Breast epithelium (tissue), 4 donors: ENCODE measurements at regions not wholly inside any gene's neighbourhood (a gene's known extent, or its start where the extent isn't known, plus 50 kb on each side); places are given as distances from the start of the nearest gene placed in this dataset.
"Not testable (repeated sequence)": the region's sequence is repeated elsewhere in the genome, so short reads cannot be mapped to it uniquely, and the experiment has no call there.

ENCODE experiments used
- DNase-seq, 2 donors: peaks; one replicate each; pipeline ENCODE4 v3.0.0-alpha.2; 2019; ENCODE audit warnings: low spot score in 2 of 2
- H3K27ac ChIP-seq, 2 donors: fragments of 200-600 bp; sonication (generic) in 1 of 2; one replicate each; pipeline ENCODE4 v1.5.1; 2016 to 2019; ENCODE audit warnings: mild to moderate bottlenecking in 1 of 2
- H3K27me3 ChIP-seq, 2 donors: fragments of 200-600 bp; sonication (generic) in 1 of 2; one replicate each; pipeline versions ENCODE4 v1.5.1 to v1.6.0; 2017 to 2019; ENCODE audit warnings: control low read depth in 1 of 2, mild to moderate bottlenecking in 1 of 2
- H3K36me3 ChIP-seq: fragments of 200-600 bp; one replicate; pipeline ENCODE4 v1.5.1; 2019
- H3K4me1 ChIP-seq, 2 donors: fragments of 200-600 bp; sonication (generic); one replicate each; pipeline ENCODE4 v1.5.1; 2016 to 2019; ENCODE audit warnings: control low read depth in 1 of 2
- H3K4me3 ChIP-seq, 3 donors: fragments of 200-600 bp; sonication (generic); 1 replicate in 2 of 3; 2 replicates in 1 of 3; pipeline ENCODE4 v1.5.1; 2016 to 2019; ENCODE audit warnings: mild to moderate bottlenecking in 3 of 3, moderate library complexity in 2 of 3
- H3K9me3 ChIP-seq, 2 donors: fragments of 200-600 bp; sonication (generic) in 1 of 2; one replicate each; pipeline ENCODE4 v1.5.1; 2016 to 2019; ENCODE audit warnings: control low read depth in 1 of 2
- POLR2A ChIP-seq: fragments of 450-650 bp; IDR thresholded peaks from one replicate; pipeline ENCODE4 v1.6.1; 2016; ENCODE audit warnings: antibody characterized with exemption, mild to moderate bottlenecking, moderate library complexity
- POLR2AphosphoS5 ChIP-seq, 3 donors: sonication (generic); formaldehyde crosslinking; IDR thresholded peaks; one replicate each; pipeline ENCODE4 v1.6.1; 2017; ENCODE audit warnings: antibody characterized with exemption in 3 of 3
- intact Hi-C: fragments of 100-400 bp; cut with DNase I; formaldehyde crosslinking; loops from one replicate; pipeline ENCODE4 v1.15.1; 2023; ENCODE audit warnings: low total_unique reads
- TF ChIP-seq, protein P1 (sequence below), 3 donors: fragments of 450-650 bp; IDR thresholded peaks; one replicate each; pipeline ENCODE4 v1.5.1; 2016 to 2017; ENCODE audit warnings: antibody characterized with exemption in 3 of 3, mild to moderate bottlenecking in 3 of 3, moderate library complexity in 3 of 3

DNA sequence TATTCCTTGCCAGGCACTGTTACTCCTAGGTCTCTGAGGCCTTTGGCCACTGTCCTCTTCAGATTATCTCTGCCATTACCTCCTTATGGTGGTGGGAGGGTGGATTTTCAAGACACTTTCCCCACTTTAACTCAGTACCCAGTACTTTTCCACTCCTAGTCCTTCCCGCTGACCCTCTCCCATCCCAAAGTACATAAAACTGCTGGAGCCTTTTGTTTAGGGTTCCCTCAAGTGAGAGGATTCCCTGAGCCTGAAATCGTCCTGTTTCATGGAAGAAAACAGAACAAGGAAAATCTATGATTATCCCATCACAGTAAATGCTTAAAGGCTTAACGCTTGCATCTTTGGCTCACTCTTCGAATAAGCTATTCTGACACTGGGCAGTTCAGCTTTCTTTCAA lies 1742.5 kb upstream of the ADGRL3 start:
- intact Hi-C loops, result no loop called here
- TF ChIP-seq, protein P1, sequence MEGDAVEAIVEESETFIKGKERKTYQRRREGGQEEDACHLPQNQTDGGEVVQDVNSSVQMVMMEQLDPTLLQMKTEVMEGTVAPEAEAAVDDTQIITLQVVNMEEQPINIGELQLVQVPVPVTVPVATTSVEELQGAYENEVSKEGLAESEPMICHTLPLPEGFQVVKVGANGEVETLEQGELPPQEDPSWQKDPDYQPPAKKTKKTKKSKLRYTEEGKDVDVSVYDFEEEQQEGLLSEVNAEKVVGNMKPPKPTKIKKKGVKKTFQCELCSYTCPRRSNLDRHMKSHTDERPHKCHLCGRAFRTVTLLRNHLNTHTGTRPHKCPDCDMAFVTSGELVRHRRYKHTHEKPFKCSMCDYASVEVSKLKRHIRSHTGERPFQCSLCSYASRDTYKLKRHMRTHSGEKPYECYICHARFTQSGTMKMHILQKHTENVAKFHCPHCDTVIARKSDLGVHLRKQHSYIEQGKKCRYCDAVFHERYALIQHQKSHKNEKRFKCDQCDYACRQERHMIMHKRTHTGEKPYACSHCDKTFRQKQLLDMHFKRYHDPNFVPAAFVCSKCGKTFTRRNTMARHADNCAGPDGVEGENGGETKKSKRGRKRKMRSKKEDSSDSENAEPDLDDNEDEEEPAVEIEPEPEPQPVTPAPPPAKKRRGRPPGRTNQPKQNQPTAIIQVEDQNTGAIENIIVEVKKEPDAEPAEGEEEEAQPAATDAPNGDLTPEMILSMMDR (IDR thresholded peaks at IDR 0.05), result no peak
- no peak for TF ChIP-seq POLR2A
- TF ChIP-seq POLR2AphosphoS5 (IDR thresholded peaks at IDR 0.05), result no peak
- Histone ChIP-seq H3K27me3 (no peaks in the 10 kb centered on the region), H3K27ac (no peak overlapping the region), H3K4me3 (no peak overlapping the region), H3K9me3 (no peaks in the 10 kb centered on the region), H3K4me1 (no peaks in the 10 kb centered on the region), H3K36me3 (no peaks in the 10 kb centered on the region)
- DNase-seq, result no peak

DNA sequence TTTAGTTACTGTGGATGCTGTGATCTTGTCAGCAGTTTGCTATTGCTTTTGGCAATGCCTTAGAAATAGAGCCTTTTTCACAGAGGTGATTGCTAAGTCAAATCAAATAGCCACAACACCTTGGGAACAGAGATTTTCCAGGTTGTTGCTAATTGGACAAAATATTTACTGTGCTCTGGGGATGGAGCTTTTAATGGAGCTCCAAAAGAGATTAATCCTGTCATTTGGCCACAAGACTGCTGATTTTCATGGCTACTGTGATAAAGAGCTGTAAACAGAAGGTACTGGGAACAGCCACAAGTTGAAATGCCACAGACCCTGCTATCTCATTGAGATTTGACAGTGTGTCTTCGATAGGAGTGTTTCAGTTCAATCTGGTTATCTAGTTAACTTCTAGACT lies 1715.2 kb upstream of the ADGRL3 start:
- DNase-seq, result no peak
- H3K4me3 ChIP-seq, result no peak overlapping the region
- intact Hi-C loops, result no loop called here
- no peaks in the 10 kb centered on the region for H3K36me3 ChIP-seq
- peaks cover 0 to 31% of the 10 kb centered on the region in 2 donors for H3K9me3 ChIP-seq
- H3K4me1 ChIP-seq, result no peaks in the 10 kb centered on the region
- no peak for TF ChIP-seq POLR2A
- TF ChIP-seq, protein P1 (IDR thresholded peaks at IDR 0.05), result no peak
- no peak for TF ChIP-seq POLR2AphosphoS5 (IDR thresholded peaks at IDR 0.05)
- no peak overlapping the region for H3K27ac ChIP-seq
- no peaks in the 10 kb centered on the region for H3K27me3 ChIP-seq

DNA sequence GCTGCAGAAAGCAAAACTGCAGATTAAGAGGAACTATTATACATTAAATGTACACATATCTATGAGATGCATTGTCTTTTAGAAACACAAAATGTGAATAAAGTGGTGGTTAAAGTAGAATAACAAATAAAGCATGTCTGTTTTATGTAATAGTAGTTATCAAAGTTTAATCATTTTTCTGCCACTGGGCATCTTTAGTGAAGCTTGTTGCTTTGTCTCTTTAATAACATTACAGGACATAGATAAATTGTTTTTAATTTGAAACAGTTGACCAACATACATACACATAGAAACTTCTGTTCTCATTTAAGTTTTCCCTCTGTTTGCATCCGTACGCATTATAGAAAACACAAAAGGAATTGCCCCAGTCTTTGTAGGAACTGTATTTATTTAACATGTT lies 1700.0 kb upstream of the ADGRL3 start:
- Histone ChIP-seq H3K27ac (no peak overlapping the region), H3K36me3 (no peaks in the 10 kb centered on the region), H3K27me3 (no peaks in the 10 kb centered on the region), H3K4me1 (no peaks in the 10 kb centered on the region), H3K4me3 (no peak overlapping the region), H3K9me3 (no peaks in the 10 kb centered on the region)
- TF ChIP-seq, protein P1 (IDR thresholded peaks at IDR 0.05), result no peak
- TF ChIP-seq POLR2A (no peak), POLR2AphosphoS5 (IDR thresholded peaks at IDR 0.05) (no peak)
- no peak for DNase-seq
- intact Hi-C loops, result no loop called here

DNA sequence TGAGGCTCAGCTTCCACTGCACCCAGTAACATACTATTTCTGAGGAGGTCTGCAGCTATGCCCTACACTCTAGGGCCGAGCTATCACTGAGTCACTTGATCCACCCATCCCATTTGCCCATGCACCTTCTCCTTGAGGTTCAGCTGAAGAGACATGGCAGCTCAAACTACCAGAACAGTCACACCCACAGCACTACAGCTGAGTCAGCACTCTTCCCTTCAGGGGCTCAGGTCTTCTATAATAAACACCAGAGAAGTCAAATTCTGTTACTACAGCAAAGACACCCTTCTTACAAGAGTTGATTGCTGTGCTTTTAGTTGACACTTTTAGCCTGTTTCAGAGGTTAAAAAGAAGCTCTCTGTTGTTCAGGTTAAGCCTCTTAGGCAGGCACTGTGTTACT lies 1696.4 kb upstream of the ADGRL3 start:
- no peak for DNase-seq
- no peaks in the 10 kb centered on the region for H3K4me1 ChIP-seq

DNA sequence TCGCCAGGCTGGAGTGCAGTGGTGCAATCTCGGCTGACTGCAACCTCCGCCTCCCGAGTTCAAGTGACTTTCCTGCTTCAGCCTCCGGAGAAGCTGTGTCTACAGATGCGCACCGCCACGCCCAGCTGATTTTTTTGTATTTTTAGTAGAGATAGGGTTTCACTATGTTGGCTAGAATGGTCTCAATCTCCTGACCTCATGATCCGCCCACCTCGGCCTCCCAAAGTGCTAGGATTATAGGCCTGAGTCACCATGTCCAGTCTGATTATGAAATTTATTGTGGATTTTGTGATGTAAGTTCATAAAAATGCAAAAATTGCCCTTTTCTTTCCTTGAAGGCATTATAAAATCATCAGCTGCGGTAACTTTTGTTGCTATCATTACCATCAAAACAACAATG lies 1688.3 kb upstream of the ADGRL3 start:
- H3K27ac ChIP-seq, intact Hi-C loops, H3K4me3 ChIP-seq, DNase-seq, H3K9me3 ChIP-seq, H3K36me3 ChIP-seq, H3K27me3 ChIP-seq, H3K4me1 ChIP-seq: not testable (repeated sequence)

More for the DNA sequence above, 1696.4 kb upstream of the ADGRL3 start:
- Histone ChIP-seq H3K9me3 (no peaks in the 10 kb centered on the region), H3K27ac (no peak overlapping the region), H3K36me3 (no peaks in the 10 kb centered on the region), H3K27me3 (no peaks in the 10 kb centered on the region), H3K4me3 (no peak overlapping the region)
- TF ChIP-seq POLR2AphosphoS5 (IDR thresholded peaks at IDR 0.05) (no peak), POLR2A (no peak)
- TF ChIP-seq, protein P1 (IDR thresholded peaks at IDR 0.05), result no peak
- intact Hi-C loops, result no loop called here

DNA sequence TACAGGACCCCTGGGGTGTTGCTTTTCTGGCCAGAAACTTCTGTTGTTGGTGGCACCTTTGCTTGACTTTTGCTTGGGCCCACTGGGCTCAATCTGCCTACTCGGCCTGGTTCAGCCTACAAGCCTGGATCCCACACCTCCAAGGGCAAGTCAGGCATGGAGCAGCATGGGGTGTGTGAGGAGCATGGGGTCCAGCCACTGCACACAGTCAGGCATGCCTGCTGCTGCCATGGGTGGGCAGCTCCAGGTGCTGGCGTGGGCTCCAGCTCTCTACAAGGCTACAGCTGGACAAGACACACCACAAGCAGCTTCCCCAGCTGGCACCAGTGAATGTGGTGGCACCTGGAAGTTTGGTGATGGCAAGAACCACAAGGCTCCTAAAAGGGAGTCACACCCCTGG lies 1683.1 kb upstream of the ADGRL3 start:
- Histone ChIP-seq H3K9me3 (no peaks in the 10 kb centered on the region), H3K27ac (no peak overlapping the region)
- intact Hi-C loops, result loop anchor here (5.0 kb wide), 1 partner anchor 65 kb away; no protein-coding TSS in a partner anchor

More for the DNA sequence above, 1683.1 kb upstream of the ADGRL3 start:
- DNase-seq, result no peak
- TF ChIP-seq POLR2AphosphoS5 (IDR thresholded peaks at IDR 0.05) (no peak), POLR2A (no peak)
- TF ChIP-seq, protein P1 (IDR thresholded peaks at IDR 0.05), result no peak
- H3K4me1 ChIP-seq, result no peaks in the 10 kb centered on the region
- no peaks in the 10 kb centered on the region for H3K36me3 ChIP-seq
- H3K27me3 ChIP-seq, result no peaks in the 10 kb centered on the region
- H3K4me3 ChIP-seq, result no peak overlapping the region
